Breast epithelium (tissue), 3 donors: ENCODE measurements at regions not wholly inside any gene's neighbourhood (a gene's known extent, or its start where the extent isn't known, plus 50 kb on each side); places are given as distances from the start of the nearest gene placed in this dataset.

Experiments
- POLR2AphosphoS5 ChIP-seq, 3 donors: sonication (generic); formaldehyde crosslinking; IDR thresholded peaks; one replicate each; pipeline ENCODE4 v1.6.1; 2017; ENCODE audit warnings: antibody characterized with exemption in 3 of 3
- TF ChIP-seq, protein P1 (sequence below), 3 donors: fragments of 450-650 bp; IDR thresholded peaks; one replicate each; pipeline ENCODE4 v1.5.1; 2016 to 2017; ENCODE audit warnings: antibody characterized with exemption in 3 of 3, mild to moderate bottlenecking in 3 of 3, moderate library complexity in 3 of 3

- TF ChIP-seq, protein P1, sequence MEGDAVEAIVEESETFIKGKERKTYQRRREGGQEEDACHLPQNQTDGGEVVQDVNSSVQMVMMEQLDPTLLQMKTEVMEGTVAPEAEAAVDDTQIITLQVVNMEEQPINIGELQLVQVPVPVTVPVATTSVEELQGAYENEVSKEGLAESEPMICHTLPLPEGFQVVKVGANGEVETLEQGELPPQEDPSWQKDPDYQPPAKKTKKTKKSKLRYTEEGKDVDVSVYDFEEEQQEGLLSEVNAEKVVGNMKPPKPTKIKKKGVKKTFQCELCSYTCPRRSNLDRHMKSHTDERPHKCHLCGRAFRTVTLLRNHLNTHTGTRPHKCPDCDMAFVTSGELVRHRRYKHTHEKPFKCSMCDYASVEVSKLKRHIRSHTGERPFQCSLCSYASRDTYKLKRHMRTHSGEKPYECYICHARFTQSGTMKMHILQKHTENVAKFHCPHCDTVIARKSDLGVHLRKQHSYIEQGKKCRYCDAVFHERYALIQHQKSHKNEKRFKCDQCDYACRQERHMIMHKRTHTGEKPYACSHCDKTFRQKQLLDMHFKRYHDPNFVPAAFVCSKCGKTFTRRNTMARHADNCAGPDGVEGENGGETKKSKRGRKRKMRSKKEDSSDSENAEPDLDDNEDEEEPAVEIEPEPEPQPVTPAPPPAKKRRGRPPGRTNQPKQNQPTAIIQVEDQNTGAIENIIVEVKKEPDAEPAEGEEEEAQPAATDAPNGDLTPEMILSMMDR (IDR thresholded peaks at IDR 0.05) = no peak
- no peak for TF ChIP-seq POLR2AphosphoS5 (IDR thresholded peaks at IDR 0.05)
Observed at GRCh38 chr6:10112871-10113549, 301.9 kb downstream of the TFAP2A start.
